ENCODE measurements at regions not wholly inside any gene's neighbourhood (a gene's known extent, or its start where the extent isn't known, plus 50 kb on each side); places are given as distances from the start of the nearest gene placed in this dataset.

DNA sequence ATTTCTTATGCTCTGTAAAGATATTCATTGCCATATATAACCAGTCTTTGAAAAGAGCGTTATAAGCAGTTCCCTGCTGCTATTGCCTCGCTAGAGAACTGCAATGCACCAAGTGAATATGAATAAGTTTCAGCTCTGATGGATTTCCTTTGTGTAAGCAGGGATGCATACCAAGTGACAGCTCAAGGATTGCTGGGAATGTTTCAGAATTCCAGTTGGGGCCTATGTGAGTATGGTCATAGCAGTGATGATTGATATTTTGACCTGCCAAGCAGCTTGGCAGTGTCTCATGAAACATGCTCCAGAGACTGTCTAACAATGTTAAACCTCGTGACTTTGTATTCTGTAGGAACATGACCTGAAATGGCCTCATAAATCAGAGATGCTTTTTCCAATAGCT, 312.6 kb downstream of the C11orf87 start:
- no peak for TF ChIP-seq PATZ1 (CRISPR knock-in tag; IDR thresholded peaks at IDR 0.05; ENCODE audit: borderline replicate concordance)
- TF ChIP-seq ARNTL (CRISPR knock-in tag; IDR thresholded peaks at IDR 0.05; ENCODE audit: borderline replicate concordance, low read depth): no peak
- TF ChIP-seq, protein P1, sequence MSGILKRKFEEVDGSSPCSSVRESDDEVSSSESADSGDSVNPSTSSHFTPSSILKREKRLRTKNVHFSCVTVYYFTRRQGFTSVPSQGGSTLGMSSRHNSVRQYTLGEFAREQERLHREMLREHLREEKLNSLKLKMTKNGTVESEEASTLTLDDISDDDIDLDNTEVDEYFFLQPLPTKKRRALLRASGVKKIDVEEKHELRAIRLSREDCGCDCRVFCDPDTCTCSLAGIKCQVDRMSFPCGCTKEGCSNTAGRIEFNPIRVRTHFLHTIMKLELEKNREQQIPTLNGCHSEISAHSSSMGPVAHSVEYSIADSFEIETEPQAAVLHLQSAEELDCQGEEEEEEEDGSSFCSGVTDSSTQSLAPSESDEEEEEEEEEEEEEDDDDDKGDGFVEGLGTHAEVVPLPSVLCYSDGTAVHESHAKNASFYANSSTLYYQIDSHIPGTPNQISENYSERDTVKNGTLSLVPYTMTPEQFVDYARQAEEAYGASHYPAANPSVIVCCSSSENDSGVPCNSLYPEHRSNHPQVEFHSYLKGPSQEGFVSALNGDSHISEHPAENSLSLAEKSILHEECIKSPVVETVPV (CRISPR knock-in tag; IDR thresholded peaks at IDR 0.05): no peak
- TF ChIP-seq TCF4 (CRISPR knock-in tag; IDR thresholded peaks at IDR 0.05; ENCODE audit: borderline replicate concordance): no peak
- TF ChIP-seq, protein P2, sequence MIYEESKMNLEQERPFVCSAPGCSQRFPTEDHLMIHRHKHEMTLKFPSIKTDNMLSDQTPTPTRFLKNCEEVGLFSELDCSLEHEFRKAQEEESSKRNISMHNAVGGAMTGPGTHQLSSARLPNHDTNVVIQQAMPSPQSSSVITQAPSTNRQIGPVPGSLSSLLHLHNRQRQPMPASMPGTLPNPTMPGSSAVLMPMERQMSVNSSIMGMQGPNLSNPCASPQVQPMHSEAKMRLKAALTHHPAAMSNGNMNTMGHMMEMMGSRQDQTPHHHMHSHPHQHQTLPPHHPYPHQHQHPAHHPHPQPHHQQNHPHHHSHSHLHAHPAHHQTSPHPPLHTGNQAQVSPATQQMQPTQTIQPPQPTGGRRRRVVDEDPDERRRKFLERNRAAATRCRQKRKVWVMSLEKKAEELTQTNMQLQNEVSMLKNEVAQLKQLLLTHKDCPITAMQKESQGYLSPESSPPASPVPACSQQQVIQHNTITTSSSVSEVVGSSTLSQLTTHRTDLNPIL (CRISPR knock-in tag; IDR thresholded peaks at IDR 0.05; ENCODE audit: low read depth): no peak
- TF ChIP-seq ZNF70 (CRISPR knock-in tag; IDR thresholded peaks at IDR 0.05): no peak
- no peak for TF ChIP-seq GLIS3 (CRISPR knock-in tag; IDR thresholded peaks at IDR 0.05)
- TF ChIP-seq ZC3H10 (CRISPR knock-in tag; IDR thresholded peaks at IDR 0.05): no peak
- no peak for TF ChIP-seq POU6F1 (CRISPR knock-in tag; IDR thresholded peaks at IDR 0.05; ENCODE audit: borderline replicate concordance, low read depth)
- TF ChIP-seq SNAI2 (CRISPR knock-in tag; IDR thresholded peaks at IDR 0.05): no peak
- TF ChIP-seq TOX (CRISPR knock-in tag; IDR thresholded peaks at IDR 0.05; ENCODE audit: borderline replicate concordance): no peak
- TF ChIP-seq, protein P3, sequence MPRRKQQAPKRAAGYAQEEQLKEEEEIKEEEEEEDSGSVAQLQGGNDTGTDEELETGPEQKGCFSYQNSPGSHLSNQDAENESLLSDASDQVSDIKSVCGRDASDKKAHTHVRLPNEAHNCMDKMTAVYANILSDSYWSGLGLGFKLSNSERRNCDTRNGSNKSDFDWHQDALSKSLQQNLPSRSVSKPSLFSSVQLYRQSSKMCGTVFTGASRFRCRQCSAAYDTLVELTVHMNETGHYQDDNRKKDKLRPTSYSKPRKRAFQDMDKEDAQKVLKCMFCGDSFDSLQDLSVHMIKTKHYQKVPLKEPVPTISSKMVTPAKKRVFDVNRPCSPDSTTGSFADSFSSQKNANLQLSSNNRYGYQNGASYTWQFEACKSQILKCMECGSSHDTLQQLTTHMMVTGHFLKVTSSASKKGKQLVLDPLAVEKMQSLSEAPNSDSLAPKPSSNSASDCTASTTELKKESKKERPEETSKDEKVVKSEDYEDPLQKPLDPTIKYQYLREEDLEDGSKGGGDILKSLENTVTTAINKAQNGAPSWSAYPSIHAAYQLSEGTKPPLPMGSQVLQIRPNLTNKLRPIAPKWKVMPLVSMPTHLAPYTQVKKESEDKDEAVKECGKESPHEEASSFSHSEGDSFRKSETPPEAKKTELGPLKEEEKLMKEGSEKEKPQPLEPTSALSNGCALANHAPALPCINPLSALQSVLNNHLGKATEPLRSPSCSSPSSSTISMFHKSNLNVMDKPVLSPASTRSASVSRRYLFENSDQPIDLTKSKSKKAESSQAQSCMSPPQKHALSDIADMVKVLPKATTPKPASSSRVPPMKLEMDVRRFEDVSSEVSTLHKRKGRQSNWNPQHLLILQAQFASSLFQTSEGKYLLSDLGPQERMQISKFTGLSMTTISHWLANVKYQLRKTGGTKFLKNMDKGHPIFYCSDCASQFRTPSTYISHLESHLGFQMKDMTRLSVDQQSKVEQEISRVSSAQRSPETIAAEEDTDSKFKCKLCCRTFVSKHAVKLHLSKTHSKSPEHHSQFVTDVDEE (CRISPR knock-in tag; IDR thresholded peaks at IDR 0.05): no peak

Measured in SK-N-SH treated with all-trans-retinoic acid at 6 μM for 48 hours (cell line).